ENCODE measurements at regions not wholly inside any gene's neighbourhood (a gene's known extent, or its start where the extent isn't known, plus 50 kb on each side); places are given as distances from the start of the nearest gene placed in this dataset.

DNA sequence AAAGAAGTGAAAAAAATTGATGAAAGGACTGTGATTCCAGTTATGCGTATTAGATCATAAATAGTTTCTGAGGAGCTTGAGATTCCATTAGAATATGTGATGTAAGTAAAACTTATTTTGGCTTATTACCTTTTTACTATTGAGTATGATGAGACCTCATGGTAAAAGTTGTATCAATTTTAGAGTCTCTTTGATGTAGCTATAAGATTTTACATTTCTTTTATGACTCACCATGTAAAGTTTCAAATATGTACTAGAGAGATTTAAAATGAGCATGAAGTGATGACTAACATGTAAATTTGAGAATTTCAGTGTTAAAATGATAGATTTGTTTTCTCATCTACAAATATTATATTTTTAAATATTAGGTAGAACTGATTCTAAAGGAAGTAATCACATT, 276.5 kb downstream of the OTUD1 start:
- Histone ChIP-seq H3K36me3 (ENCODE audit: control insufficient read depth, insufficient read depth, low read length) (no peaks in the 10 kb centered on the region), H3K27ac (ENCODE audit: low read depth, low read length) (no peak overlapping the region), H3K9me3 (ENCODE audit: control insufficient read depth, low read length) (no peaks in the 10 kb centered on the region), H3K4me3 (ENCODE audit: low read length) (no peak overlapping the region), H3K4me1 (ENCODE audit: control insufficient read depth, insufficient read depth, low read length) (no peaks in the 10 kb centered on the region), H3K27me3 (ENCODE audit: control insufficient read depth, insufficient read depth, low read length, poor library complexity, severe bottlenecking) (no peaks in the 10 kb centered on the region), H3K9ac (ENCODE audit: extremely low read depth, low read length, poor library complexity, severe bottlenecking) (no peak overlapping the region)
- H3K36me3 Mint-ChIP-seq (ENCODE audit: low read depth), result no peaks in the 10 kb centered on the region
- no peak overlapping the region for H3K4me3 Mint-ChIP-seq
- WGBS, 2 experiments (ENCODE audit: insufficient coverage in 1 of 2, insufficient read length in 1 of 2), result 87 to 100% methylated on average over 1 of the region's 1 CpG
- no peaks in the 10 kb centered on the region for H3K4me1 Mint-ChIP-seq
- no peak for DNase-seq
- peaks cover 7% of the 10 kb centered on the region for H3K27me3 Mint-ChIP-seq (ENCODE audit: insufficient read depth)
- no peak overlapping the region for H3K27ac Mint-ChIP-seq
- H3K9me3 Mint-ChIP-seq, result no peaks in the 10 kb centered on the region
- TF ChIP-seq, protein P1, sequence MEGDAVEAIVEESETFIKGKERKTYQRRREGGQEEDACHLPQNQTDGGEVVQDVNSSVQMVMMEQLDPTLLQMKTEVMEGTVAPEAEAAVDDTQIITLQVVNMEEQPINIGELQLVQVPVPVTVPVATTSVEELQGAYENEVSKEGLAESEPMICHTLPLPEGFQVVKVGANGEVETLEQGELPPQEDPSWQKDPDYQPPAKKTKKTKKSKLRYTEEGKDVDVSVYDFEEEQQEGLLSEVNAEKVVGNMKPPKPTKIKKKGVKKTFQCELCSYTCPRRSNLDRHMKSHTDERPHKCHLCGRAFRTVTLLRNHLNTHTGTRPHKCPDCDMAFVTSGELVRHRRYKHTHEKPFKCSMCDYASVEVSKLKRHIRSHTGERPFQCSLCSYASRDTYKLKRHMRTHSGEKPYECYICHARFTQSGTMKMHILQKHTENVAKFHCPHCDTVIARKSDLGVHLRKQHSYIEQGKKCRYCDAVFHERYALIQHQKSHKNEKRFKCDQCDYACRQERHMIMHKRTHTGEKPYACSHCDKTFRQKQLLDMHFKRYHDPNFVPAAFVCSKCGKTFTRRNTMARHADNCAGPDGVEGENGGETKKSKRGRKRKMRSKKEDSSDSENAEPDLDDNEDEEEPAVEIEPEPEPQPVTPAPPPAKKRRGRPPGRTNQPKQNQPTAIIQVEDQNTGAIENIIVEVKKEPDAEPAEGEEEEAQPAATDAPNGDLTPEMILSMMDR (conservative IDR thresholded peaks at IDR 0.05), result no peak

DNA sequence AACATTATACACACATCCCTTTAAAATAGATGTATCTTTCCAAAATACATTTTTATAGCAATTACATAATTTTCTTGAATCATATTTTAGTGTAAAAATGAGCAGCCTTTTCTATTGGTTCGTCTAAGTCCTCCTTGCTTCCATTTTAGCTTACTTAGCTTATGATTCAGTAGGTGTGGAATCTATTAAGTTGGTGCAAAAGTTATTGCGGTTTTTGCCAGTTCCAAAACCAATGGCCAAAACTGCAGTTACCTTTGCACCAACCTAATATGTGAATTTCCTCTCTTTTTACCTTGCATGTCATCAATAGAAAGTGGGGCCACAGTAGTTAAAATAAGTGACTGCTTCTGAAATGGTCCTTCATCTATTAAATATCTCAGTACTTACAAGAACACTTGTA, 279.0 kb downstream of the OTUD1 start:
- Histone ChIP-seq H3K9me3 (ENCODE audit: control insufficient read depth, low read length) (no peaks in the 10 kb centered on the region), H3K27me3 (ENCODE audit: control insufficient read depth, insufficient read depth, low read length, poor library complexity, severe bottlenecking) (no peaks in the 10 kb centered on the region), H3K36me3 (ENCODE audit: control insufficient read depth, insufficient read depth, low read length) (no peaks in the 10 kb centered on the region), H3K4me1 (ENCODE audit: control insufficient read depth, insufficient read depth, low read length) (no peaks in the 10 kb centered on the region), H3K27ac (ENCODE audit: low read depth, low read length) (no peak overlapping the region), H3K4me3 (ENCODE audit: low read length) (no peak overlapping the region), H3K9ac (ENCODE audit: extremely low read depth, low read length, poor library complexity, severe bottlenecking) (no peak overlapping the region)
- no peaks in the 10 kb centered on the region for H3K4me1 Mint-ChIP-seq
- H3K27me3 Mint-ChIP-seq (ENCODE audit: insufficient read depth), result no peaks in the 10 kb centered on the region
- 80 to 85% methylated on average over 2 of the region's 2 CpGs for WGBS, 2 experiments (ENCODE audit: insufficient coverage in 1 of 2, insufficient read length in 1 of 2)
- TF ChIP-seq, protein P1 (conservative IDR thresholded peaks at IDR 0.05), result no peak
- H3K4me3 Mint-ChIP-seq, result no peak overlapping the region
- H3K27ac Mint-ChIP-seq, result no peak overlapping the region
- H3K9me3 Mint-ChIP-seq, result no peaks in the 10 kb centered on the region
- H3K36me3 Mint-ChIP-seq (ENCODE audit: low read depth), result no peaks in the 10 kb centered on the region
- no peak for DNase-seq

DNA sequence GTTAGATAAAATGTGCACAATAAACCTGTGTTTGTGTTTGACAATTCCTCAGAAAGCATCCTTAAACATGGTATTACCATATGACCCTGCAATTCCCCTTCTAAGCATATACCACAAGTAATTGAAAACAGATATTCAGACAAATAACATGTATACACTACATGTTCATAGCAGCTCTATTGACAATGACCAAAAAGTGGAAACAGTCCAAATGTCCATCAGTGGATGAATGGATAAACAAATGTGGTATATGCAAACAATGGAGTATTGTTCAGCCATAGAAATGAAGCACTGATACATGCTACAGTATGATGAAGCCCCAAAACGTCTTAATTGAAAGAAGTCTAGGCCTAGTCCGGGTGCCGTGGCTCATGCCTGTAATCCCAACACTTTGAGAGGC, 280.1 kb downstream of the OTUD1 start:
- Histone ChIP-seq H3K27me3 (ENCODE audit: control insufficient read depth, insufficient read depth, low read length, poor library complexity, severe bottlenecking) (no peaks in the 10 kb centered on the region), H3K9ac (ENCODE audit: extremely low read depth, low read length, poor library complexity, severe bottlenecking) (no peak overlapping the region), H3K27ac (ENCODE audit: low read depth, low read length) (no peak overlapping the region), H3K4me3 (ENCODE audit: low read length) (no peak overlapping the region), H3K4me1 (ENCODE audit: control insufficient read depth, insufficient read depth, low read length) (no peaks in the 10 kb centered on the region), H3K36me3 (ENCODE audit: control insufficient read depth, insufficient read depth, low read length) (no peaks in the 10 kb centered on the region), H3K9me3 (ENCODE audit: control insufficient read depth, low read length) (no peaks in the 10 kb centered on the region)
- no peaks in the 10 kb centered on the region for H3K4me1 Mint-ChIP-seq
- TF ChIP-seq, protein P1 (conservative IDR thresholded peaks at IDR 0.05), result no peak
- H3K4me3 Mint-ChIP-seq, result no peak overlapping the region
- no peaks in the 10 kb centered on the region for H3K27me3 Mint-ChIP-seq (ENCODE audit: insufficient read depth)
- no peak overlapping the region for H3K27ac Mint-ChIP-seq
- H3K9me3 Mint-ChIP-seq, result no peaks in the 10 kb centered on the region
- DNase-seq, result no peak
- WGBS, 2 experiments (ENCODE audit: insufficient coverage in 1 of 2, insufficient read length in 1 of 2), result 90% methylated on average over 3 of the region's 3 CpGs
- no peaks in the 10 kb centered on the region for H3K36me3 Mint-ChIP-seq (ENCODE audit: low read depth)

All from endodermal cell (in vitro differentiated cells).